ENCODE measurements at regions not wholly inside any gene's neighbourhood (a gene's known extent, or its start where the extent isn't known, plus 50 kb on each side); places are given as distances from the start of the nearest gene placed in this dataset.
"Not testable (repeated sequence)": the region's sequence is repeated elsewhere in the genome, so short reads cannot be mapped to it uniquely, and the experiment has no call there.

GRCh38 chr3:118097226-118097625, 937.4 kb downstream of the IGSF11 start:
- DNase-seq (ENCODE audit: low read depth in 4 of 4, low spot score in 1 of 4): no peak

GRCh38 chr3:118097660-118098059, 937.0 kb downstream of the IGSF11 start:
- no peak for DNase-seq (ENCODE audit: low read depth in 4 of 4, low spot score in 1 of 4)

- DNase-seq (ENCODE audit: low read depth in 4 of 4, low spot score in 1 of 4): no peak
These were observed 935.8 kb downstream of the IGSF11 start for GRCh38 chr3:118098827-118099226.

- no peak for DNase-seq (ENCODE audit: low read depth in 4 of 4, low spot score in 1 of 4)
These were observed 932.8 kb downstream of the IGSF11 start for GRCh38 chr3:118101891-118102290.

- no peak for DNase-seq (ENCODE audit: low read depth in 4 of 4, low spot score in 1 of 4)
These were observed 931.9 kb downstream of the IGSF11 start for GRCh38 chr3:118102737-118103136.

- no peak for DNase-seq (ENCODE audit: low read depth in 4 of 4, low spot score in 1 of 4)
These were observed 926.4 kb downstream of the IGSF11 start for GRCh38 chr3:118108201-118108600.

GRCh38 chr3:118108769-118109168, 925.9 kb downstream of the IGSF11 start:
- no peak for DNase-seq (ENCODE audit: low read depth in 4 of 4, low spot score in 1 of 4)

GRCh38 chr3:118110211-118110610, 924.4 kb downstream of the IGSF11 start:
- no peak for DNase-seq (ENCODE audit: low read depth in 4 of 4, low spot score in 1 of 4)

- DNase-seq (ENCODE audit: low read depth in 4 of 4, low spot score in 1 of 4): no peak
These were observed 917.7 kb downstream of the IGSF11 start for GRCh38 chr3:118116991-118117390.

- DNase-seq (ENCODE audit: low read depth in 4 of 4, low spot score in 1 of 4): no peak
These were observed 907.9 kb downstream of the IGSF11 start for GRCh38 chr3:118126751-118127150.

GRCh38 chr3:118127992-118128391, 906.7 kb downstream of the IGSF11 start:
- no peak for DNase-seq (ENCODE audit: low read depth in 4 of 4, low spot score in 1 of 4)

- no peak for DNase-seq (ENCODE audit: low read depth in 4 of 4, low spot score in 1 of 4)
These were observed 905.8 kb downstream of the IGSF11 start for GRCh38 chr3:118128886-118129285.

- DNase-seq (ENCODE audit: low read depth in 4 of 4, low spot score in 1 of 4): no peak
These were observed 896.9 kb downstream of the IGSF11 start for GRCh38 chr3:118137778-118138177.

- DNase-seq (ENCODE audit: low read depth in 4 of 4, low spot score in 1 of 4): no peak
These were observed 889.7 kb downstream of the IGSF11 start for GRCh38 chr3:118144919-118145318.

- DNase-seq (ENCODE audit: low read depth in 4 of 4, low spot score in 1 of 4): no peak
These were observed 887.8 kb downstream of the IGSF11 start for GRCh38 chr3:118146658-118147375.

GRCh38 chr3:118151164-118151563, 883.5 kb downstream of the IGSF11 start:
- no peak for DNase-seq (ENCODE audit: low read depth in 4 of 4, low spot score in 1 of 4)

GRCh38 chr3:118162627-118163588, 871.7 kb downstream of the IGSF11 start:
- not testable (repeated sequence) for DNase-seq (ENCODE audit: low read depth in 4 of 4, low spot score in 1 of 4)

- no peak for DNase-seq (ENCODE audit: low read depth in 4 of 4, low spot score in 1 of 4)
These were observed 869.2 kb downstream of the IGSF11 start for GRCh38 chr3:118165413-118165812.

- DNase-seq (ENCODE audit: low read depth in 4 of 4, low spot score in 1 of 4): no peak
These were observed 867.1 kb downstream of the IGSF11 start for GRCh38 chr3:118167571-118167970.

GRCh38 chr3:118168175-118168574, 866.5 kb downstream of the IGSF11 start:
- DNase-seq (ENCODE audit: low read depth in 4 of 4, low spot score in 1 of 4): no peak

- no peak for DNase-seq (ENCODE audit: low read depth in 4 of 4, low spot score in 1 of 4)
These were observed 863.3 kb downstream of the IGSF11 start for GRCh38 chr3:118171236-118171852.

- no peak for DNase-seq (ENCODE audit: low read depth in 4 of 4, low spot score in 1 of 4)
These were observed 853.8 kb downstream of the IGSF11 start for GRCh38 chr3:118180853-118181252.

All from stimulated activated CD4-positive, alpha-beta T cell treated with anti-CD3 and anti-CD28 coated beads, Interleukin-1b, Interleukin-23, amount 100 ng/mL, for 24 hours (primary cell).